Smooth muscle cell (in vitro differentiated cells): ENCODE measurements at regions not wholly inside any gene's neighbourhood (a gene's known extent, or its start where the extent isn't known, plus 50 kb on each side); places are given as distances from the start of the nearest gene placed in this dataset.

Source experiments
- DNase-seq: peaks from one replicate; lab custom pipeline; 2025; ENCODE audit not compliant: unreplicated experiment; lab: John Stamatoyannopoulos, UW
- H2AFZ ChIP-seq: fragments of 200-600 bp; sonication (generic); 2 replicates; pipeline ENCODE4 v1.6.0; 2016; ENCODE audit warnings: antibody characterized with exemption, low read depth, mild to moderate bottlenecking
- H3F3A ChIP-seq: fragments of 200-600 bp; sonication (generic); 2 replicates; pipeline ENCODE4 v1.6.0; 2017; ENCODE audit warnings: antibody characterized with exemption, low read depth
- H3K27ac ChIP-seq: fragments of 200-600 bp; sonication (generic); 2 replicates; pipeline ENCODE4 v1.5.1; 2016; ENCODE audit warnings: low read depth, mild to moderate bottlenecking
- H3K27me3 ChIP-seq: fragments of 200-600 bp; sonication (generic); 2 replicates; pipeline ENCODE4 v1.6.1; 2016; ENCODE audit warnings: low read depth, mild to moderate bottlenecking
- H3K36me3 ChIP-seq: fragments of 200-600 bp; sonication (generic); 2 replicates; pipeline ENCODE4 v1.5.1; 2016; ENCODE audit warnings: low read depth
- H3K4me1 ChIP-seq: fragments of 200-600 bp; sonication (generic); 2 replicates; pipeline ENCODE4 v1.5.1; 2016; ENCODE audit warnings: low read depth
- H3K4me2 ChIP-seq: fragments of 200-600 bp; sonication (generic); 2 replicates; pipeline ENCODE4 v1.6.0; 2016; ENCODE audit warnings: mild to moderate bottlenecking
- H3K4me3 ChIP-seq: fragments of 200-600 bp; sonication (generic); 2 replicates; pipeline ENCODE4 v1.5.1; 2016; ENCODE audit warnings: mild to moderate bottlenecking
- H3K79me2 ChIP-seq: fragments of 200-600 bp; sonication (generic); 2 replicates; pipeline ENCODE4 v1.6.0; 2016; ENCODE audit warnings: low read depth, mild to moderate bottlenecking
- H3K9ac ChIP-seq: fragments of 200-600 bp; sonication (generic); 2 replicates; pipeline ENCODE4 v1.6.0; 2016; ENCODE audit warnings: low read depth
- H3K9me3 ChIP-seq: fragments of 200-600 bp; sonication (generic); replicated peaks from 2 replicates; pipeline ENCODE4 v1.5.1; 2016; ENCODE audit warnings: low read depth
- H4K20me1 ChIP-seq: fragments of 200-600 bp; sonication (generic); 2 replicates; pipeline ENCODE4 v1.6.0; 2016; ENCODE audit warnings: low read depth
- WGBS: methylation state at CpG from one replicate; pipeline ENCODE4 v1.1.7; 2016; ENCODE audit warnings: low lambda C conversion rate; 5-methylcytosine and 5-hydroxymethylcytosine counted together
- TF ChIP-seq, protein P1 (sequence below): fragments of 200-600 bp; sonication (generic); IDR thresholded peaks from 2 replicates; pipeline ENCODE4 v1.5.1; 2017; ENCODE audit warnings: borderline replicate concordance, mild to moderate bottlenecking, antibody characterized with exemption; ENCODE audit not compliant: insufficient read depth, poor library complexity, severe bottlenecking

DNA sequence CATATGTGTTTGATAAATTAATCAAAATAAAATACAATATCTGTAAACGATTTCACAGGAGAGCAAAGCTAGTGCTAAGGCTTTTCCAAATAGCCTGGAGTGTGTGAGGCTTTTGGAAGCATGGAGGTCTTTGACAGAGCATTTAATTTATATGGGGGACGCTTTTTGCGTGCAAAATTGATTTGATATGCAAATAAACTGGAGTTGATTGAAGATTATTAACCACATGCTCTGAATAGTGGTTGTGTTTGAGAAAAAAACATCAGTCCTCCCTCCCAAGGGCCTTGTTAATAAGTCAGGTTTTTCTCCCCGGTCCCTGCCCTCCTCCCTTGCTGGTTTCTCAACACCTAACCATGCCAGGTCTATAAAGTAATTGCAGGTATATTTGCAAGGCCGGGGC is 85.1 kb upstream of the FGFR2 start:
- no peaks in the 10 kb centered on the region for H3K27me3 ChIP-seq
- no peaks in the 10 kb centered on the region for H4K20me1 ChIP-seq

DNA sequence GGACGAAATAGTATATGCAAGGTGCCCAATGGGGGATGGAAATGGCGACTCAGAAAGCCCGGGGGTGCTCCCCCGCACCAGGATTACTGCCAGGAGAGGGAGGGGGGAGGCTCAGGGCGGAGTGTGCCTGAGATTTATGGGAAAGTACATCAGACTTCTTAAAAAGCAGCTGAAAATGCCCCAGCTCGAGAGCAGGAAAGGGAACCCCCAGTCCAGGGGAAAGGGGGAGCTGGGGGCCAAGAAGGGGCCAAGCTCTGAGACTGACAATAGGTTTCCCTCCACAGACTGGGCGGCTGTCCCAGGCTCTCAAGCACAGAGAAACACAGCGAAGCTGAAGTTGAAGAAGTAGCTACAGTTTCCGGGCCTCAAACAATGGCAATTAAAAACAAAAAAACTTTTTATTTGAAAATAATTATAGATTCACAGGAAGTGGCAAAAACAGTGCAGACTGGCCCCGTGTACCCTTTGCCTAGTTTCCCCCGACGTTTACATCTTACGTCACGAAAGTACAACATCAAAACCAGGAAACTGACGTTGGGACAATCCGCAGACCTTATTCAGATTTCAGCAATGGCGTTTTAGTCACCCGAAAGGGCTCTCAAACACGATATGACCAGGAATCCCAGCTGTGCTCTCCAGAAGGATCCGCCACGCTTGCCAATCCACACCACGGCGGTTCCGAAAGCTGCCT is 83.9 kb upstream of the FGFR2 start:
- no peak for DNase-seq
- Histone ChIP-seq H4K20me1 (no peaks in the 10 kb centered on the region), H3K27ac (peak overlapping the region; percentile 85), H3F3A (peaks cover 5% of the 10 kb centered on the region), H3K4me1 (peaks cover 52% of the 10 kb centered on the region), H3K36me3 (no peaks in the 10 kb centered on the region), H3K9me3 (peaks cover 10% of the 10 kb centered on the region), H3K9ac (no peak overlapping the region), H3K4me3 (no peak overlapping the region), H3K79me2 (no peaks in the 10 kb centered on the region), H3K4me2 (no peak overlapping the region), H2AFZ (no peak overlapping the region), H3K27me3 (no peaks in the 10 kb centered on the region)
- WGBS: 94% methylated on average over 23 of the region's 24 CpGs
- TF ChIP-seq, protein P1, sequence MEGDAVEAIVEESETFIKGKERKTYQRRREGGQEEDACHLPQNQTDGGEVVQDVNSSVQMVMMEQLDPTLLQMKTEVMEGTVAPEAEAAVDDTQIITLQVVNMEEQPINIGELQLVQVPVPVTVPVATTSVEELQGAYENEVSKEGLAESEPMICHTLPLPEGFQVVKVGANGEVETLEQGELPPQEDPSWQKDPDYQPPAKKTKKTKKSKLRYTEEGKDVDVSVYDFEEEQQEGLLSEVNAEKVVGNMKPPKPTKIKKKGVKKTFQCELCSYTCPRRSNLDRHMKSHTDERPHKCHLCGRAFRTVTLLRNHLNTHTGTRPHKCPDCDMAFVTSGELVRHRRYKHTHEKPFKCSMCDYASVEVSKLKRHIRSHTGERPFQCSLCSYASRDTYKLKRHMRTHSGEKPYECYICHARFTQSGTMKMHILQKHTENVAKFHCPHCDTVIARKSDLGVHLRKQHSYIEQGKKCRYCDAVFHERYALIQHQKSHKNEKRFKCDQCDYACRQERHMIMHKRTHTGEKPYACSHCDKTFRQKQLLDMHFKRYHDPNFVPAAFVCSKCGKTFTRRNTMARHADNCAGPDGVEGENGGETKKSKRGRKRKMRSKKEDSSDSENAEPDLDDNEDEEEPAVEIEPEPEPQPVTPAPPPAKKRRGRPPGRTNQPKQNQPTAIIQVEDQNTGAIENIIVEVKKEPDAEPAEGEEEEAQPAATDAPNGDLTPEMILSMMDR: no peak

More for the DNA sequence above, 85.1 kb upstream of the FGFR2 start:
- peaks cover 4% of the 10 kb centered on the region for H3K9me3 ChIP-seq
- H3K27ac ChIP-seq: peak overlapping the region; percentile 59
- H3K36me3 ChIP-seq: no peaks in the 10 kb centered on the region
- DNase-seq: no peak
- H3K4me3 ChIP-seq: no peak overlapping the region
- no peaks in the 10 kb centered on the region for H3K79me2 ChIP-seq
- H3F3A ChIP-seq: peaks cover 5% of the 10 kb centered on the region
- peak overlapping the region; percentile 40 for H2AFZ ChIP-seq
- no peak overlapping the region for H3K9ac ChIP-seq
- H3K4me1 ChIP-seq: peaks cover 52% of the 10 kb centered on the region
- 87% methylated on average over 5 of the region's 5 CpGs for WGBS
- TF ChIP-seq, protein P1: no peak
- H3K4me2 ChIP-seq: peak overlapping the region; percentile 48

DNA sequence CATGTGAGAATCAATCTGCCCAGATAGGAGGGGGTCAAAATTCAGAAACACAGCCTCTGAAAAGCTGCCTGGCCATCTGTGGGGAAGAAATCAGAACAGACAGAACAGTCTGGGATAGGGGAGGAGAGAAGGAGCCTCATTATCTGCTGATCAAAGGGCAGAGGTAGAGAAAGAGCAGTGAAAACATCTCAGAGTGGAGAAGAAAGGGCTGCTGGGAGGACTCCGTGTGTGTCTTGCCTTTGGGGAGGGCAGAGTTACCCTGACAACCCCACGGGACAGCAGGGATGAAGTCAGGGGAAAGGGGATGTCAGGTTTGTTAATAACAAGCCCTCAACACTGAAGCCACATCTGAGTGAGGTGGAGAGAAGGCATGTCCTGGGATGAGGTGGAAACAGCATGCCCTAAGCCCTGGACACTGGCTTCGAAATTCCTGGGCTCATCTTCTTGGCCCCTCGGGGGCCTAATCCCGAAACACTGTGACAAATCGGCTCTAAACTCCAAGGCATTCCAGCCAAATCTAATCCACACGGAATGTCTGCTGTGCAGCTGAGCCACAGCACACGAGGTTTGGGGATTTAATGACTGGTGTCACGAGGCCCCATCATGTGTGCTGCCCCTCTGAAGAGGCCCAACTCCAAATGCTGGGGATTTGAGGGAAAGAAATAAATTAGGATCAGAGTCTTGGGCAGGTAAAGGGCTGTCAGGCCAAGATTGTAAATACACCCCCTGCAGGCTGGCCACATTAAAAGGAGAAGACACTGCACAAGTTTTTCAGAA is 82.8 kb upstream of the FGFR2 start:
- WGBS: 14% methylated on average over 9 of the region's 9 CpGs
- peak overlapping the region; percentile 65 for H2AFZ ChIP-seq
- peaks cover 5% of the 10 kb centered on the region for H3F3A ChIP-seq
- H3K9ac ChIP-seq: peak overlapping the region; percentile 72
- DNase-seq: peak; percentile 5
- H3K4me1 ChIP-seq: peaks cover 51% of the 10 kb centered on the region
- peak overlapping the region; percentile 85 for H3K27ac ChIP-seq
- H3K4me3 ChIP-seq: no peak overlapping the region
- H4K20me1 ChIP-seq: no peaks in the 10 kb centered on the region
- no peaks in the 10 kb centered on the region for H3K36me3 ChIP-seq
- peak overlapping the region; percentile 54 for H3K4me2 ChIP-seq
- H3K9me3 ChIP-seq: peaks cover 10% of the 10 kb centered on the region
- H3K79me2 ChIP-seq: no peaks in the 10 kb centered on the region
- no peaks in the 10 kb centered on the region for H3K27me3 ChIP-seq
- TF ChIP-seq, protein P1: no peak
